Inflammatory macrophage (primary cell): ENCODE measurements at regions not wholly inside any gene's neighbourhood (a gene's known extent, or its start where the extent isn't known, plus 50 kb on each side); places are given as distances from the start of the nearest gene placed in this dataset.

ENCODE experiments used
- DNase-seq, 2 donors: peaks; one replicate each; pipeline ENCODE4 v3.0.0-alpha.2; 2020 to 2022

DNA sequence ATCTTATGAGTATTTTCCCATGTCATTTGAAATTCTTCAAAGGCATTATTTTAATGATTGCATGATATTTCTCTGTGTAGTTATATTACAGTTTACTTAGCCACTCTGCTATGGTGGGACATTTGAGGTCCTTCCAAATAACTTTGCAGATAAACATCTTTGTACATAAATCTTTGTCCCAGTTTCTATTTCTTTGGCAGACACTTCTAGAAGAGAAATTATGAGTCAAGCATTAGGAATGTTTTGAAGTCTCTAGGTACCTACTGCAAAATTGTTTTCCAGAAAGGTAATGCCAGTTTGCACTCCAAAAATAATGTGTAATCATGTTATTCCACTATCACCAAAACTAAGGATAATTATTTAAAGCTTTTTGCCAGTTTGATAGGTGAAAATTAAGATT is 149.7 kb downstream of the EN1 start:
- DNase-seq: no peak

- no peak for DNase-seq
Measured at GRCh38 chr2:118696786-118697465, 150.5 kb downstream of the EN1 start.

DNA sequence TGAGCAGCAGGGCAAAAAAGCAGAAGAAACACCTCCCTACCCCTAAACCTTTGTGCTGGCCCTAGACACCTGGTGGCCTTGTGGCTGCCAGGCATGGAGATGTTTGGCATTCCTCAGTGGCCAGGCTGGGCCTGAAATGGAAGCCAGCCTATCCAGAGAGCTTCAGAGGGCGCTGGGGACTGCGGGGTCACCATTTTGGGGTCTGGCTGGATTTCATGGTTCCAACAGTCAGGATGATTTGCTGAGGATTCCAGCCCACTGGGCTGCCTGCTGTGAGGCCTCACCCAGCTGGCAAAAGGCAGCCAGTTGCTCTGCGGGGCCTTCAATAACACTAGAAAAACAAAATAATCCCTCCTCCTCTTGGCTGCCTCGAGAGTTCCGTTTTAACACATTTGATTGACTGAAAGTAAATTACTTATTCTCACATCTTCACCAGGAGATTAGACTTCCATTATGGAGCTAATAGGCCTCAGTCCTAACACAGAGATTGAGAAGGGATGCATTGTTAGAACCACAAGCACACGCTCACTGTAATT is 154.1 kb downstream of the EN1 start:
- no peak for DNase-seq

DNA sequence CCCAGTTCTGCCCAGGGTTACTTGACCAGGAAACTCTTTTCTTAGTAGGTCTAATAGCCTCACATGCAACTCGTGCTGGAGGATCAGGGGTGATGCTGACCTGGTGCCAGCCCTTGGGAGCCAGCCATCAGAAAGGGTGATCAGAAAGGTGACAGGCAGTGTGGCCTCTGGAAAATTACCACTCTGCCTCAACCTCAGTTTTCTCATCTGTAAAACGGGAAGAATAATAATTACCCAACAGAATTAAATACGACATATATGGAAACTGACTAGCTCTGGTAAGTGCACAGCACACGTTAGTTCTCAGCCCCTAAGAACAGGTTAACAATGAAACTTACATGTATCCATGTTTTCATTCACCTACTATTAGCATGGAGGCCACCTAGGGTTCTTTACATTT is 157.6 kb downstream of the EN1 start:
- no peak for DNase-seq

DNA sequence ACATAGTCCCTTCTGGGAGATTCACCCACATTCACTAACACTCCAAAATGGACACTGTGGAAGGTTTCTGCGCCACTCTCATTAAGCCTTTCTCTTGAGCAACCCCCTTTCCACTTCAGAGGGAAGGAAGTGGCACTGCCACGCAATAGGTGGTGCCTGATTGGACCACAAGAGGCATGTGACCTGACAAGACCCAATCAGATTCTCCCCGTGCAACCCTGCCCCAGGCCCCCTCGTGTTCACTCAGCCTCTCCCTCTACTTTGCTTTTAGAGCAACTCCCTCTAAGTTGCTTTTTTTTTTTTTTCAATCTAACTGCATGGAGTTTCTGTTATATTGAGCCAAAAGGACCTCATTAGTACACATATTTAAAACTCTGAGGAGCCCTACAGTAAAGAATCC is 158.0 kb downstream of the EN1 start:
- DNase-seq: no peak

DNA sequence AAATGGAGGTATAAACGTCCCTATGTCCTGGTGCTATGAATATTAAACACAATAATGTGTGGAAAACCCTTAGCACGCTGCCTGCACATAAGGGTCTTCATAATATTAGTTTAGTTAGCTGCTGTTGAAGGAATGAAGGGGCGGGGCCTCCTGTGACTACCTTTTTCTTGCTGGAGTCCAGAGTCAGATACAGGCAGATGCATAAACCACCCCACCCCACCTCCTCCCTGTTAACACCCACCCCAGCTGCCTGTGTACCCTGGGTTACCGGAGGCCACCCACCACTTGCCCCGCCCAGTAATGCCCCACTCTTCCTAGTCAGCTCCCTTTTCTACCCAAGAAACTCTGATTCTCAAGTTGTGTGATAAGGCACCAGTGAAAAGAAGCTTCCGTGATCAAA is 158.4 kb downstream of the EN1 start:
- DNase-seq: no peak

GRCh38 chr2:118687698-118688097 is 159.8 kb downstream of the EN1 start:
- no peak for DNase-seq

DNA sequence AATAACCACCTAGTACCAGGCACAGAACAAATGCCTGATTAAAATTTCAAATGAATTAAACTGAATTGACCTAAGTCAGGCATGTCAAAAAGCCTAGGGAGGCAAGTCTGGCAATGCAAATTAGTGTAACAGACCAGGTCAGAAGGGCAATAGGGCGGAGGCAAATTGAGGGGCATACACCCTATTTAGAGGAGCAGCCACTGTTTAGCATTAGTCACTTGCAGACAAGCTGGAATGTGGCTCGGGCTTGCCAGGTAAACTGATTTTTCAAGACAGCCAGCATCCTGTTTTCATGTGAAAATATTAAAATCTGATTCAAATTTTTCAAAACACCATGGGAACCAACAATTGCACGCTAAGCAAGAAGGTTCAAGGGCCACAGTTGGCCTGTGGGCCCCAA is 160.3 kb downstream of the EN1 start:
- no peak for DNase-seq

- DNase-seq: no peak
Measured at GRCh38 chr2:118686346-118686745, 161.1 kb downstream of the EN1 start.

GRCh38 chr2:118683460-118683859 is 164.0 kb downstream of the EN1 start:
- no peak for DNase-seq

DNA sequence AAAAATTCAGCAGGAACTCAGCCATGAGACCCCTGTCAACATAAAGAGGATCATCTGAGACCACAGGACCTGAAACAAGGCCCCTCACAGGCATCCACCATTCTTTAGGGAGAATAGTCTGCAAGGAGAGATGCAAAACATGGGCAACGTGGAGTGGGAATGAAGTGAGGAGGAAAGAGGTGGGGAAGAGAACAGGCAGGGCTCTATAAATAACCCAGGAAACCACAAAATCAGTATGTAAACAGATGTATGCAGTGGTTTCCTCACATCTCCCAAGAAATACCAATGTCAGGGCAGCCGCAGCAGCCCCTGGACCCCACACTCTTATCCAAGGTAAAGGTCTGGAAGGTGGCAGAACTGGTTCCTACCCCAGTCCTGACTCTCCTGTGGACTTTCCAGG is 168.5 kb downstream of the EN1 start:
- DNase-seq: no peak

DNA sequence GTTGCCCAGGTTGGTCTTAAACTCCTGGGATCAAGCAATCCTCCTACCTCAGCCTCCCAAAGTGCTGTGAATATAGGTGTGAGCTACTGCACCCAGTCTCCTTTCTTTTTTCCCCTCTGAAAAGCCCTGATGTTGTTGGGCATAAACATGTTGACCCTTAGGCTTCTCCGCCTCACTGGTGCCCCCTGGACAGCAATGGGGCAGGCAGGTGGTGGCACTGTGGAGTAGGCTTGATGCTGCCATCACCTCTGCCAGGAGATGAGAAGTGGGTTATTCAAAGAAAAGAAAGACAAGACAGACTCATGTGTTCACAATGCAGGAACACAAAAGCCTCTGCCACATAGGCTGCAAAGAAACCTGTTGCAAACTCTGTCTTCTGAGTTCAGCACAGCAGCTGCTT is 169.9 kb downstream of the EN1 start:
- no peak for DNase-seq

DNA sequence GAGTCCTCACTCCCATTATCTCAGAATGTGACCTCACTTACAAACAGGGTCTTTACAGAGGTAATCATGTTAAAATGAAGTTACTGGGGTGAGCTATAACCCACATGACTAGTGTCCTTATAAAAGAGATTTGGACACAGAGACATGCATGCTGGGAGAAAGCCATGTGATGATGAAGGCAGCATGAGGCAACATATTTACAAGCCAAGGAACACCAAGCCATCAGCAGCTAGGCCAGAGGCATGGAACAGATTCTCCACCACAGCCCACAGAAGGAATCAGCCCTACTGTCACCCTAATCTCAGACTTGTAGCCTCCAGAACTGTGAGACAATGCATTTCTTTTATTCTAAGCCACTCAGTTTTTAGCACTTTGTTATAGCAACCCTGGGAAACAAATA is 171.9 kb downstream of the EN1 start:
- no peak for DNase-seq

GRCh38 chr2:118672571-118673158 is 174.8 kb downstream of the EN1 start:
- no peak for DNase-seq

DNA sequence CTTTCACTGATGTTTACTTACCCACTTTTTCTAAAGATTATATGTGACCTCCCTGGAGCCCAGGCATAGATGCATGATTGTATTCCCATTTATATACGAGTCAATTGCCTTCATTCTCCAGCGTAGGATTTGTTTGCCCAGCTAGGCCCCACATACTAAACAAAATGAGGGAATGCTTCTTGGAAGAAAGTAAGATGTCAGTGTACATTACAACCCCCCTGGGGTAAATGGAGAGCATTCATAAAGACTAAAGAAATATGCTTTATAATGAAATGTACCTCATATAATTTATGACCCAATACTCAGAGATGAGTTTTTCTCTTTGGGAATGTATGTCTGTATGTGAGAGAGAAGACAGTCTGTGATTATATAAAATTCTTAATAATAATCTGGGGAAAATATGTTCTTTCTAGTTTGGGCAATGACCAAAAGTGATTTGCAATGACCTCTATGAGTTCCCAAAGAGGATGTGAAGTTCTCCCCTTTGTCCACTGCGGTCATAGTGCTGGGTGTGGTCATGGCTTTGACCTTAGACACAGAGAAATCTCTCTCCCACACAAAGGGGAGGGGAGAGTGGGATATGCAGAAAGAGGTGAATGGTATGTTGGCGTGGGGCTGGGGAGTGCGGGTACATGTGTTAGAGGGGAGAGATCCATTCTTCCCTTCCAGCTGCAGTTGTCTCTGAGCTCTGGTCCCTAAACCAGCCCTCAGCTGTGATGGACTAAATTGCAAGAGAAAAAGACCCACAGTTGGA is 175.6 kb downstream of the EN1 start:
- no peak for DNase-seq

- DNase-seq: no peak
Measured at GRCh38 chr2:118670838-118671237, 176.6 kb downstream of the EN1 start.

- DNase-seq: no peak
Measured at GRCh38 chr2:118670276-118670675, 177.2 kb downstream of the EN1 start.

GRCh38 chr2:118669654-118670053 is 177.8 kb downstream of the EN1 start:
- no peak for DNase-seq

DNA sequence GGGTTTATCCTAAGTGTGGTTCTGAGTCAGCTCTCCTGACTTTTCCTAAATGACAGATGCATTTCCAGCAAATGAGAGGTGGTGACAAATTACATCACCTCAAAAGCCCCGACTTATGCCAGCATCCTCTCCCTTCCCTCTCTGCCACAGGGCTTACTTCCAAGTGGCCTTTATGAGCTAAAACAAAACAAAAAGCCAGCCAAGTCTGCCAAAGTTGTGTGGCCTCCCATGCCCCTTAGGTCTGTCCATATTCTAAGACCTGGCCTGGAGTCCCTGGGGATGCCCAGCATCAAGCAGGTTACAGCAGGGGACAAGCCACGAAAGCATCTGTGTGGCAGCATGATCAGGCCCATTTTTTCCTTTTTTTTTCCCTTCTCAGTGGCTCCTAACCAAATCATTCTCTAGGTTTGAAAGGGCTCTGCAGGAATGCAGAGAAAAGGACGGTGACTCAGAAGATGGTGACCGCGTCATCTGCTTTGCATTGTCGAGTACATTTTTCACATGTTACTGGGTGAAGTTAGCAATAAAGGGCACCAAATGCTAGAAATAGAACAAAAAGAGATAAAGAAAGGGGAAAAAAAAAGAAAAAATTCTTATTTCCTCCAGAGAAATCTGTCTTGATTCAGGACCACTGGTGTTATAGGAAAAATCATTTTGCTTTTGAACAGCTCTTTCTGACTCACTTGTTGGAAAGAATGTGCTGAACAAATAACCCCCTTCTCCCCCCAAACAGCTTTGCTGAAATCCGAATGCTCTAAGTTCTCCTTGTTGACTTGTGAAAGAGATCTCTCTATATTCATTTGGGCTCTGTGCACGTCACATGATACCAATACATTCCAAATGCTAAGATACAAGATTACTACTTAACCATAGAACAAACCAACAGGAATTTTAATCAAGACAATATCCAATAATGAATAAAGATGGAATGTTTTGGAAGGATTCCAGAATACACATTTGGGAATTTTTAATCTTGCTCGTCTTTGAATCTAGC is 178.7 kb downstream of the EN1 start:
- no peak for DNase-seq

DNA sequence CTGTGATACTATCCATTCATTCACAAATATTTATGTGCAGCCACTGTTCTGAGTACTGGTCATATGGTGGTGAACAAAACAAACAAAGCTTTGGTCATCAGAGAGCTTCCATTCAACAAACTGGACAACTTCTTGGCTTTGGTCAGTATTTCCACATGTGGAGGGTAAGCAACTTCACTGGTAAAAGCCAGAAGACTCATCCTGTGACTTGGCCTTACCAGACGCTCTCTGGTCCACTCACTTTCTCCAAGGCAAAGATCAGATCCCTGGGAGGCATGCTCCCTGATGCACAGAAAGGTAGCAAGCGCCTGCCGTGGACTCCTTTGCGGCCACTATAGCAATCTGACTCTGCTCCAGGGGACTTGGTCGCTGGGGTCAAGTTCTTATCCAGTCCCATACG is 179.5 kb downstream of the EN1 start:
- no peak for DNase-seq

DNA sequence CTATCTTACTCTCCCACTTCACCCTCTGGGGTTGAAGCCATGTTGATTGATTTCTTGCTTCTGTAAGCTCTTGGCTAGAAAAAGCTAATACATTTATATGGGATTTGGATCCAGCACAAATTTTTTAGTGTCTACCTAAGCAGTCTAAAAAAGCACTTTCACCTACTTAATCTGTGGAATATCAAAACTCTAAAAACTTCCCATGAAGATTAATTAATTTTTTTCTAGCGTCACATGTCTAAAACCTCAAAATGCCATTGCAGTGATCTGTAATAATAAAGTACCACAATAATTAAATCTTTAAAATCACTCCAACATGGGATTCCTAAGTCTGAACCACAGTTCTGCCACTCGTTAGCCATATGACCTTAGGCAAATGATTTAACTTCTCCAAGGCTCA is 180.1 kb downstream of the EN1 start:
- no peak for DNase-seq

- no peak for DNase-seq
Measured at GRCh38 chr2:118665784-118666529, 181.5 kb downstream of the EN1 start.
